Stimulated activated CD4-positive, alpha-beta T cell treated with anti-CD3 and anti-CD28 coated beads, Interleukin-15, amount 100 ng/mL, for 48 hours (primary cell): ENCODE measurements at regions not wholly inside any gene's neighbourhood (a gene's known extent, or its start where the extent isn't known, plus 50 kb on each side); places are given as distances from the start of the nearest gene placed in this dataset.
"Not testable (repeated sequence)": the region's sequence is repeated elsewhere in the genome, so short reads cannot be mapped to it uniquely, and the experiment has no call there.

Experiments
- DNase-seq, 2 donors: peaks; one replicate each; pipeline ENCODE4 v3.0.0-alpha.2; 2020; ENCODE audit warnings: low read depth in 2 of 2

- DNase-seq, result no peak
Measured at GRCh38 chr22:35183917-35184316, 73.4 kb upstream of the HMGXB4 start.

- DNase-seq, result no peak
Measured at GRCh38 chr22:35186492-35186891, 70.8 kb upstream of the HMGXB4 start.

- not testable (repeated sequence) for DNase-seq
Measured at GRCh38 chr22:35188930-35189329, 68.4 kb upstream of the HMGXB4 start.

GRCh38 chr22:35189559-35189958 is 67.7 kb upstream of the HMGXB4 start:
- no peak for DNase-seq

GRCh38 chr22:35191412-35191811 is 65.9 kb upstream of the HMGXB4 start:
- no peak for DNase-seq

- no peak for DNase-seq
Measured at GRCh38 chr22:35192129-35192918, 65.0 kb upstream of the HMGXB4 start.

- no peak for DNase-seq
Measured at GRCh38 chr22:35195226-35195625, 62.1 kb upstream of the HMGXB4 start.

GRCh38 chr22:35195821-35196220 is 61.5 kb upstream of the HMGXB4 start:
- no peak for DNase-seq

- no peak for DNase-seq
Measured at GRCh38 chr22:35197071-35197470, 60.2 kb upstream of the HMGXB4 start.

GRCh38 chr22:35197886-35198285 is 59.4 kb upstream of the HMGXB4 start:
- no peak for DNase-seq

- DNase-seq, result no peak
Measured at GRCh38 chr22:35198738-35199137, 58.6 kb upstream of the HMGXB4 start.

GRCh38 chr22:35202376-35202775 is 54.9 kb upstream of the HMGXB4 start:
- DNase-seq, result no peak

- DNase-seq, result no peak
Measured at GRCh38 chr22:35203583-35203982, 53.7 kb upstream of the HMGXB4 start.

- DNase-seq, result no peak
Measured at GRCh38 chr22:35204807-35205775, 52.2 kb upstream of the HMGXB4 start.

- no peak for DNase-seq
Measured at GRCh38 chr22:35205961-35206360, 51.3 kb upstream of the HMGXB4 start.

- DNase-seq, result no peak
Measured at GRCh38 chr22:35206889-35207288, 50.4 kb upstream of the HMGXB4 start.
